GM19372 (cell line): ENCODE measurements at regions not wholly inside any gene's neighbourhood (a gene's known extent, or its start where the extent isn't known, plus 50 kb on each side); places are given as distances from the start of the nearest gene placed in this dataset.

Experiments used
- ATAC-seq: cut with Tn5 transposase; IDR thresholded peaks from one replicate; pipeline ENCODE4 v1.9.1; 2021; ENCODE audit warnings: mild to moderate bottlenecking, low read depth, moderate library complexity; ENCODE audit not compliant: unreplicated experiment

DNA sequence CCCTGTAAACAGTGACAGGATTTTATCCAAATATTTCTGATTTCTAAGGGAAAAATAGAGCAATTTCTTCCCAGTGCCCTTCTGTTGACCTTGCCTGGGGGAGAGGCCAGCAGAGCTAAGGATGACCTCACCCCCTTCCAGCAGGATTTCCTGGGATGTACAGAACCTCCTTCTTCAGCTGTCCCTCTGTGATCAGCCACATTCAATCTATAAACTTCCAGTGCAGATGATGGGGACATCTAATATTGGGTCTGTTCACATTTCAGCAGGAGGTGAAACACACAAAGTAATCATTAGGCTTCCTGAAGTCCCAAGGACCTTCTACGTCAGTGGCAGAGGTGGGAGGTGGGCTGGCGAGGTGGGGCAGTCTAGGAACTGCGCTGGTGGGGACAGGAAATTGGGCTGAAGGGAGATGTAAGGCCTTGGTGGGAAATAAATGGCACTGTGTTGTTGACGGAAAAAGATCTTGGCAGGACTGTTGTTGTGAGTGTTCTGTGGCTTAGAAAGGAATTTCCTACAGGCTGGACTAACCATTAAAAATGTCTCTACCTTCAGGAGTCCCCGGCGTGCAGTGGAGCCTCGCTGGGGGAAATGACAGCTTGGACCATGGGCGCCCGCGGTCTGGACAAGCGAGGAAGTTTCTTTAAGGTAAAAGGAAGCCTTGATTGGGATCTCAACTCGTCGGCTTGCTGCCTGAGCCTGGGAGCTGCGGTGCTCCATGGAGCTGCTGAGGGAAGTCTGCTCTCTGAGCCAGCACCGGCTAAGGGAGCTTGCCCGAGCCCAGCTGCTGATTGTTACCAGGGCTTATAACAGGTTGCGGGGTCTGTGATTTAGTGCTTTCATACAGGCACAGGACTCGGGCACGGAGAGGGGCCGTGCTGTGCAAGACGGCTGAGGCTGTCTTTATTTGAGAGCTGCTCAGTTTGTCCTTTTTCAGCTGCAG is 127.9 kb upstream of the NAA20 start:
- ATAC-seq = no peak

GRCh38 chr20:19890445-19891051 is 126.6 kb upstream of the NAA20 start:
- no peak for ATAC-seq

GRCh38 chr20:19893356-19893755 is 123.8 kb upstream of the NAA20 start:
- no peak for ATAC-seq

DNA sequence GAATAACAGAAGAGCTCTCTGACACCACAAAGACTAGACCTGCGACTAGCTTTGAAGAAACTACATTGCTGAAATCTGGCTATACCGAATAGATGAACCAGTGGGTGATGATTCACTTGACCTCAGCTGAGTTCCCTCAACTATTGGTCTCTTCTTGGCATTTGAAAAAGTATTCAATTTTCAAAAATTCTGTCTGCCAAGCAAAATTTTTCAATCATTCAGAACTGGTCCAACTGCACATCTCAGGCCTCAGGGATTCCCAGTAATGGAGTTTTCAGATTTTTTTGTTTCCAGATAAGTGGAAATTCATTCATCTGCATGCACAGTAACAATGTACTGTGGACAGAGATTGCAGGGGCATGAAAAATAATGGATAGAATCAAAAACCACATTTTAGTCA is 121.4 kb upstream of the NAA20 start:
- ATAC-seq = no peak

GRCh38 chr20:19897891-19898290 is 119.3 kb upstream of the NAA20 start:
- ATAC-seq = no peak

DNA sequence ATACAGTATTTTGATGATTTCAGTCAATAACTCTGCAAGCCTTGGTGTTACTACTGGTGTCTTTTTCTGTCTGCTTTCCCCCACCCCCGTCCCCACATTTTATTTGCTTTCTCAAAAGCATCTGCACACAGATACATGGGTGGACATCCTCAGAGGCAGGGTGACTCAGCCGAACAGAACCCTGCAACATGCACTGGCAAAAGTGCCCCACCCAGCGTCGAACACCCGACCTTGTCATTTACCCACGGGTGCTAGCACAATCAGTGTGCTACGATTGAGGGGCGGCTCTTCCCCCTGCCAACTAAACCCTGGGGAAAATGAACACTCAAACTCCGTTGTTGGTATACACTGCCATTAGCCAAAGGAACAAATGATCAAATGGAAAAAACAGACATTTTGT is 115.9 kb upstream of the NAA20 start:
- no peak for ATAC-seq

DNA sequence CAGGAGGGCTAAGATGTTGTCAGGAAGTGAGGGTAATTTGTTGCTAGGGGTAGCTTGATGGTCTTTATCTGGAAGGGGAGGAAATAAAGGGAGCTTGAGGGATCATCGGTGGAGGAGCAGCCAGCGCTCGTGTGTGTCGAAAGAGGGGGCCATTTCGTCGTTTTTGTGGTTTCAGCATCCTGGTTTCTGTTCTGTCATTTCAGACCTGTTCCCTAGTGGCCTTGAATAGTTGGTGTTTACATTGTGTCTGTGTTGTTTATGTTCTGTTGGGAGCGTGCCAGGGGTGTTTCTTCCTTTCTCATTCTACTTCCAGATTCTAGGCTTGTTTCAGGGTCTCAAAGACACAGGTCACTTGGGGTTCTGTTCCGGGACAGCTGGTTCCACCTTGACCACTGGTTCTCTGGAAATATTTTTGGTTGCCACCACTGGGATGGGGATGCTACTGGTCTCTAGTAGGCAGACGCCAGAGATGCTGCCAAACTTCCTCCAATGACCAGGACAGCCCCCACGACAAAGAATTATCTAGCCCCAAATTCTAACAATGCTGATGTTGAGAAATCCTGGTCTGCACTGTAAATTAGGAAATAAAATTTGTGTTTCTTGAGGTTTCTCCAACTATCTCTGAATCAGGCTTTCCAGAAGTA is 113.9 kb upstream of the NAA20 start:
- ATAC-seq = no peak

DNA sequence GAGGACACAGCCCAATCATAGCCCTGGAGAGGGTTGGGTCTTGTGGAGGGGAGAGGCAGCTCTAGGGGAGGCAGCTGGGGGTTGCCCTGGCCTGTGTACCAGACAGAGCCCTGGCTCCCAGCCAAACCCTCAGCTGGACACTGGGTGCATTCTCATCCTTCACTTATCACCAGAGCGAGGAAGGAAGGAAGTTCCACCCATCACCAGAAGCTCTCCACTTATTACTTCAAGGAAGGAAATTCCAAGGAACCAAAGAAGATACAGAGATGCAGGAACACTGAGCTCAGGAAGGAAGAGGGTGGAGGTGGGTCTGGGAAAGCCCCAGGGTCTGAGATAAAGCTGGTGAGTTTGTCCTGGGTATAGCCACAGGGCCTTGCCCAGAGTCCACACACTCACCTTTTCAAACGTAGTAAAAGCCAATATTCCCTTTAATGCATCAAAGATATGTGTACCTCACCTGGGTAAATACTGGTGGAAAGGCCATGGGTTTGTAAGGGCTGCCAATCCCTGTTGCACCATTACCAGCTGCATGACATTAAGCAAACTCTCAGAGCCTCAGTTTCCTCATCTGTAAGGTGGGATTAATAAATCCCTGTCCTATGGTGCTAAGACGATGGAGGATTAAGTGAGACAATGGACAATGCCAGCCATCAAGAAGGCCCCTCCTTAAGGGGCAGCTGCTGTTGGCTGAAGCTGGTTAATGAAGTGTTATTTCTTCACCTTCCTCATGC is 109.7 kb upstream of the NAA20 start:
- ATAC-seq = no peak

DNA sequence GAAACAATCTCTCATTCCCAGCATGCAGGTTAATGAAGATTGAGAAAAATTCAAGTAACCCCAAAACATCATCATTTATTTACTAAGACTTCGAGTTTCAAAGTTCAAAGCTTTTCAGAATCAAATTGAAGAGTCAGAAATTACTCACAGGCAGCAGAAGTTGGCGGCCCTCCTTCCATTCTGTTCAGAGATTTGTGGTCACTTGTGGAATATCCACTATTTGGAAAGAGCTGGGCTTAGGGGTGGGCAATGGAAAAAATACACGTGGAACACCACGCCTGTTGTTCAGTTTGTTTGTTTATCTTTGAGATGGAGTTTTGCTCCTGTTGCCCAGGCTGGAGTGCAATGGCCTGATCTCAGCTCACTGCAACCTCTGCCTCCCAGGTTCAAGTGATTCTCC is 108.6 kb upstream of the NAA20 start:
- no peak for ATAC-seq

GRCh38 chr20:19909725-19910124 is 107.4 kb upstream of the NAA20 start:
- no peak for ATAC-seq

DNA sequence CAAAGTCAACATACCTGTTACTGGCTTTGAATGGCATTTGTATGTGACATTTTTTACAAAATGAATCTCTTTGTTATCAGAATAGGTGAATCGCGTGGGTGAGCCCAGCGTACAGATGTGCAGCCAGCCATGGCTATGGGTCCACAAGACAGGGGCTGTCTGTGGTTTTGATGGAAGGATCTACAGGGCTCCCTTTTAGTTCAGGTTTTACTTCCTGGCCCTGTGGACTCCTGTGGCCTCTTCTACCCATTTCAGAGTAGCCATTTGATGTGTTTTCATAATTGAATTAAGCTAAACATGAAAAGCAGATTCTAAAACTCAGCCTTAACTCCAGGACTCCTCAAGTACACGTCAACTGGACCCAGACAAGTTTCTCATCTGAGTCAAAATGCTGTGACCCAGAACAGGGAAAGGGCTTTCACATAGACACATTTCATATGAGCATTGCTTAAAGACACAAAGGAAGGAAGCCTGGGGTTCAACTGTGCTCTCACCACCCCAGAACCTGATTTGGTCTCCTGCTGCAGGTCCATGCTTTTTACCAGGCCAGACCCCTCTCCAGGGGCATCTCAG is 105.3 kb upstream of the NAA20 start:
- no peak for ATAC-seq

GRCh38 chr20:19913349-19913748 is 103.8 kb upstream of the NAA20 start:
- ATAC-seq = no peak

GRCh38 chr20:19913927-19914614 is 103.1 kb upstream of the NAA20 start:
- ATAC-seq = no peak

GRCh38 chr20:19915111-19915798 is 101.9 kb upstream of the NAA20 start:
- ATAC-seq = no peak

DNA sequence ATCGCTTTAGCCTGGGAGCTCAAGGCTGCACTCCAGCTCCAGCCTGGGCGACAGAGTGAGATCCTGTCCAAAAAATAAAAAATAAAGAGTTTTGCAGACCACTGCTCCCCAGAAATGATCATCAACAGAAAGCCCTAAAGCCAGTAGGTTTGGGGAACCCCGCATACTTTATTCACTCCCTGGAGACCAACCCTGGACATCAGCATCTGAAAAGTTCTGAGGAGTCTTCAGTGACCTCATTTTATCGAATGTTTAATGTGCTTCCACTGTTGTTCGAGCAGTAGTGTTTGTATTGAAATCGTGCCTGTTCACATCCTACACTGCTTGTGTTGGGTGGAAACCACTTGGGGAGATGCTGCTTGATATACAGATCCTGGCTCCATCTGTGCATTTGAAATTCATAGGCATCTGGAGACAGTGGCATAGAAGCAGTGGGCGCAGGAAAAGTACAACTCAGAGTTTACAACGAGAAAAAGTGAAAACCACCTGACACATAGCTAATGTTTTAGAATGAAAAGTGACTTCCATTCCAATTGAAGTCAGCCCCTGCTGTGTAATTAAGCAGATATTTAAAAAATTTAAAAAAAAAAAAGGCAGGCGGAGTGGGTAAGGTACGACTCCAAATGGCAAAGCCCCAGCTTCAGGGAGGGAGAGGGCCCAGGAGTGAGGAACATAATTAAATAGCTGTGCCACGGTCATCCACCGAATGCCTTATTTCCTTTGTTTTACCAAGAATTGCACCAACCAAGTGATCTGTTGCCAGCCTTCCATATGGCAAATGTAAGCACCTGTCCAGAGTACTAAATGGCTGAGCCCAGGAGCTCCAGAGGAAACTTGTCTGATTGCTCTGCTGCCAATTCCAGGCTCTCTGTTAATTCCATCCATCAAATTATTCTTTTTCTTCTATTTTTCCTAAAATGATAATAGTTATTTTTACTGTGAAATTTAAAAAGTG is 100.4 kb upstream of the NAA20 start:
- no peak for ATAC-seq

DNA sequence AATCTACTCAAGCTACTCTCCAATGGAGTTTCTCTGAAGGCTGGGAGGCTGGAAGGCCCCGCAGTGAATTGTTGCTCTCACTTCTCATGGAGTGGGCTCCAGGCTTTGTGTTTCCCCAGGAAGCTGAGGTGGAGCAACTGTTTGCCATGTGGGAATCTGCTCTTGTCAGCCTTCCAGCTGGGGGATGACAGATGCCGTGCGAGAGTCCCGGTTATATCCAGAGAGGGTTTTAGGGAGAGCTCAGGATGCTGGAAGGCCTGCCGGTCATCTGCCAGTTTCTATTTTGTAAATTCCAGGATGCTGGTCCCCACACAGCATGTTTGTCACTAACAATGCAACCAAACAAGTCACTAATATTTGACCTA is 98.2 kb upstream of the NAA20 start:
- ATAC-seq = no peak

- no peak for ATAC-seq
These were observed 96.6 kb upstream of the NAA20 start for GRCh38 chr20:19920381-19921138.
